HepG2 (cell line): ENCODE measurements at regions not wholly inside any gene's neighbourhood (a gene's known extent, or its start where the extent isn't known, plus 50 kb on each side); places are given as distances from the start of the nearest gene placed in this dataset.

ENCODE experiments used
- ATF3 ChIP-seq: sonication (generic); formaldehyde crosslinking; IDR thresholded peaks from 2 replicates; pipeline ENCODE4 v1.4.0; 2020; ENCODE audit warnings: missing genetic modification reagents
- CCAR2 ChIP-seq: fragments of 200-400 bp; formaldehyde crosslinking; optimal IDR thresholded peaks from 2 replicates; pipeline ENCODE3; 2018; ENCODE audit warnings: low read depth, mild to moderate bottlenecking, low read length, moderate library complexity
- ELF1 ChIP-seq: sonication (generic); formaldehyde crosslinking; IDR thresholded peaks from 2 replicates; pipeline ENCODE4 v1.4.0; 2020; ENCODE audit warnings: missing genetic modification reagents
- GABPA ChIP-seq, 2 experiments: IDR thresholded peaks; 2 replicates each; pipeline ENCODE4 v1.6.1; 2011 to 2016; ENCODE audit warnings: low read depth in 2 of 2, low read length in 1 of 2, missing biosample characterization in 1 of 2, missing genetic modification characterization in 1 of 2
- KLF16 ChIP-seq, 2 experiments: sonication (generic) in 1 of 2; formaldehyde crosslinking in 1 of 2; IDR thresholded peaks; 2 replicates each; pipeline versions ENCODE4 v1.6.1 to v1.8.0; 2016 to 2023; ENCODE audit warnings: missing genetic modification reagents in 2 of 2, missing compliant biosample characterization in 1 of 2
- POLR2A ChIP-seq, 2 experiments: IDR thresholded peaks; 2 replicates each; pipeline ENCODE4 v1.6.1; 2011; ENCODE audit warnings: low read depth in 2 of 2, low read length in 2 of 2, mild to moderate bottlenecking in 1 of 2, moderate library complexity in 1 of 2; ENCODE audit not compliant: insufficient read depth in 1 of 2
- RFX5 ChIP-seq: IDR thresholded peaks from 2 replicates; pipeline ENCODE4 v1.6.1; 2011; ENCODE audit warnings: low read depth, low read length, improper control_type of control experiment
- SIN3A ChIP-seq: IDR thresholded peaks from 2 replicates; pipeline ENCODE4 v1.6.1; 2011; ENCODE audit warnings: low read depth, mild to moderate bottlenecking, control low read depth, low read length, borderline replicate concordance

- TF ChIP-seq GABPA (IDR thresholded peaks at IDR 0.05; ENCODE audit: low read depth, low read length) (no peak), GABPA (CRISPR knock-in tag; IDR thresholded peaks at IDR 0.05; ENCODE audit: low read depth) (no peak), CCAR2 (no peak), ATF3 (no peak), SIN3A (no peak), POLR2A (IDR thresholded peaks at IDR 0.05; ENCODE audit: insufficient read depth in 1 of 2, low read depth in 2 of 2, low read length in 2 of 2) (no peak), ELF1 (CRISPR knock-in tag) (no peak), RFX5 (no peak), KLF16 (CRISPR knock-in tag; IDR thresholded peaks at IDR 0.05) (no peak)
Observed at GRCh38 chr17:72250206-72250605, 129.4 kb downstream of the SOX9 start.
